ENCODE measurements at regions not wholly inside any gene's neighbourhood (a gene's known extent, or its start where the extent isn't known, plus 50 kb on each side); places are given as distances from the start of the nearest gene placed in this dataset.
A peak's percentile ranks its signal among the peaks of the same experiment; 100 is the strongest.

GRCh38 chr3:163879172-163879571 lies 1199.1 kb downstream of the SI start:
- TF ChIP-seq CTCF (IDR thresholded peaks at IDR 0.05; ENCODE audit: insufficient read depth, low read depth, low read length), result no peak
- DNase-seq (ENCODE audit: low read depth), result no peak

GRCh38 chr3:163878396-163878795 lies 1199.9 kb downstream of the SI start:
- no peak overlapping the region for H3K4me3 ChIP-seq (ENCODE audit: low read depth, low read length)
- TF ChIP-seq CTCF (IDR thresholded peaks at IDR 0.05; ENCODE audit: insufficient read depth, low read depth, low read length), result no peak
- no peak for DNase-seq (ENCODE audit: low read depth)

More at GRCh38 chr3:163879172-163879571, 1199.1 kb downstream of the SI start:
- no peak overlapping the region for H3K4me3 ChIP-seq (ENCODE audit: low read depth, low read length)

DNA sequence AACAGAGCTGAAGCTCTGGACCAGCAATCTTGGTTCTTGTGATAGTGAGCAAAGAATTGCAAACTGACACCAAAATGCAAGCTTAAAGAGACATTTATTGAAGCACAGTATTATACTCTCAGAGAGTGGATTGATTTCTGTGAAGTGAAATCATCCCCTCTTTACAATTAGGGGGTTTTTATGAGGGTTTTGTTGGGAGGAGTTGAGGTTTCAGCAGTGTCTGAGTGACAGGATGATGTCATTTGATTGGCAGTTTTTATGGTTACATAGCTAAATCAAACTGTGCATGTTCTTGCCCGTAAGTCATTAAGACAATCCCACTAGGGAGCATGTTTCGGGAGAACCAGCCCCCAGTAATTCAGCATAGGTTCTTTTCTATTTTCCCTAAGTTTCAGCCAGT lies 1200.5 kb downstream of the SI start:
- TF ChIP-seq CTCF (IDR thresholded peaks at IDR 0.05; ENCODE audit: insufficient read depth, low read depth, low read length), result no peak
- DNase-seq (ENCODE audit: low read depth), result no peak
- no peak overlapping the region for H3K4me3 ChIP-seq (ENCODE audit: low read depth, low read length)

- TF ChIP-seq CTCF (IDR thresholded peaks at IDR 0.05; ENCODE audit: insufficient read depth, low read depth, low read length), result no peak
- peak; percentile 1 for DNase-seq (ENCODE audit: low read depth)
- no peak overlapping the region for H3K4me3 ChIP-seq (ENCODE audit: low read depth, low read length)
Observed at GRCh38 chr3:163863146-163863545, 1215.2 kb downstream of the SI start.

GRCh38 chr3:163852233-163852632 lies 1226.1 kb downstream of the SI start:
- DNase-seq (ENCODE audit: low read depth), result no peak
- H3K4me3 ChIP-seq (ENCODE audit: low read depth, low read length), result no peak overlapping the region
- no peak for TF ChIP-seq CTCF (IDR thresholded peaks at IDR 0.05; ENCODE audit: insufficient read depth, low read depth, low read length)

- no peak for TF ChIP-seq CTCF (IDR thresholded peaks at IDR 0.05; ENCODE audit: insufficient read depth, low read depth, low read length)
- DNase-seq (ENCODE audit: low read depth), result no peak
- no peak overlapping the region for H3K4me3 ChIP-seq (ENCODE audit: low read depth, low read length)
Observed at GRCh38 chr3:163838769-163839168, 1239.5 kb downstream of the SI start.

GRCh38 chr3:163832547-163832946 lies 1245.7 kb downstream of the SI start:
- no peak overlapping the region for H3K4me3 ChIP-seq (ENCODE audit: low read depth, low read length)
- no peak for DNase-seq (ENCODE audit: low read depth)
- TF ChIP-seq CTCF (IDR thresholded peaks at IDR 0.05; ENCODE audit: insufficient read depth, low read depth, low read length), result no peak
